RWPE2 (cell line): ENCODE measurements at regions not wholly inside any gene's neighbourhood (a gene's known extent, or its start where the extent isn't known, plus 50 kb on each side); places are given as distances from the start of the nearest gene placed in this dataset.

Experiments
- ATAC-seq: fragments of 200-7000 bp; cut with Tn5 transposase; 3 replicates; pipeline ENCODE4 v1.9.1; 2021; ENCODE audit warnings: low read depth
- DNase-seq: peaks from one replicate; pipeline ENCODE4 v3.0.0-alpha.2; 2020; ENCODE audit warnings: low spot score
- H3K27ac ChIP-seq: fragments of 450-650 bp; 2 replicates; pipeline ENCODE4 v1.5.1; 2017; ENCODE audit warnings: mild to moderate bottlenecking; ENCODE audit not compliant: poor library complexity, severe bottlenecking
- H3K27me3 ChIP-seq: fragments of 250-450 bp; sonication (Bioruptor Pico); 2 replicates; pipeline ENCODE4 v1.5.1; 2021; ENCODE audit warnings: mild to moderate bottlenecking, moderate library complexity; ENCODE audit not compliant: insufficient read depth, poor library complexity, severe bottlenecking
- H3K36me3 ChIP-seq: fragments of 250-450 bp; sonication (Bioruptor Pico); 2 replicates; pipeline ENCODE4 v1.5.1; 2020; ENCODE audit warnings: low read depth, mild to moderate bottlenecking, moderate library complexity
- H3K4me1 ChIP-seq: fragments of 250-450 bp; sonication (Bioruptor Pico); 2 replicates; pipeline ENCODE4 v1.5.1; 2021; ENCODE audit warnings: mild to moderate bottlenecking, moderate library complexity; ENCODE audit not compliant: insufficient read depth, poor library complexity, severe bottlenecking
- H3K4me3 ChIP-seq: fragments of 250-450 bp; sonication (Bioruptor Pico); 2 replicates; pipeline ENCODE4 v1.5.1; 2021; ENCODE audit warnings: mild to moderate bottlenecking, moderate library complexity; ENCODE audit not compliant: severe bottlenecking
- H3K9me3 ChIP-seq: fragments of 250-450 bp; sonication (Bioruptor Pico); 2 replicates; pipeline ENCODE4 v1.5.1; 2021; ENCODE audit warnings: mild to moderate bottlenecking, moderate library complexity; ENCODE audit not compliant: severe bottlenecking
- CTCF ChIP-seq: fragments of 450-650 bp; IDR thresholded peaks from one replicate; pipeline ENCODE4 v1.5.1; 2017; ENCODE audit warnings: mild to moderate bottlenecking, moderate library complexity; ENCODE audit not compliant: poor library complexity, severe bottlenecking

- Histone ChIP-seq H3K4me1 (no peaks in the 10 kb centered on the region), H3K27ac (no peak overlapping the region), H3K9me3 (no peaks in the 10 kb centered on the region), H3K4me3 (no peak overlapping the region), H3K27me3 (no peaks in the 10 kb centered on the region), H3K36me3 (no peaks in the 10 kb centered on the region)
- DNase-seq (no peak), ATAC-seq (no peak)
- TF ChIP-seq CTCF = no peak
Observed at GRCh38 chr2:15006667-15007066, 374.1 kb downstream of the LRATD1 start.

DNA sequence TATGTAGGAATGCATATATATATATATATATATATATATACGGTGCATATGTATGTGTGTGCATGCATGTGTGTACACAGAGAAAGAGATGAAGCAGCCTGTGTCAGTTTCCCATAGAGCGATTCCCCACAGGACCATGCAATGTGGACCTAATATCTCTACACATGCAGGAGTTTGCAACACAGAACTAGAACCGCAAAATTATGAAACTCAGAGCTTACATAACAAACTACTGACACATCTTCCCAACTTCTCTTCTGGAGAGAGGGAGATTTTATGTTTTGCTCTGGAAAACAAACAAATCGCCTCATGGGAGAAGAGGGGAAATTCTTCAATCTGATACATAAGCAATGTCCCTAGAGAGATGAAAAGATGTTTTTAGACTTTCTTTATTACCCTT is 377.2 kb downstream of the LRATD1 start:
- Histone ChIP-seq H3K4me1 (no peaks in the 10 kb centered on the region), H3K4me3 (no peak overlapping the region), H3K27me3 (no peaks in the 10 kb centered on the region), H3K27ac (no peak overlapping the region), H3K9me3 (no peaks in the 10 kb centered on the region), H3K36me3 (no peaks in the 10 kb centered on the region)
- no peak for ATAC-seq
- no peak for DNase-seq
- no peak for TF ChIP-seq CTCF

- ATAC-seq (no peak), DNase-seq (no peak)
- Histone ChIP-seq H3K4me1 (no peaks in the 10 kb centered on the region), H3K27ac (no peak overlapping the region), H3K4me3 (no peak overlapping the region), H3K36me3 (no peaks in the 10 kb centered on the region), H3K9me3 (no peaks in the 10 kb centered on the region), H3K27me3 (no peaks in the 10 kb centered on the region)
- no peak for TF ChIP-seq CTCF
Observed at GRCh38 chr2:15010346-15010745, 377.8 kb downstream of the LRATD1 start.

DNA sequence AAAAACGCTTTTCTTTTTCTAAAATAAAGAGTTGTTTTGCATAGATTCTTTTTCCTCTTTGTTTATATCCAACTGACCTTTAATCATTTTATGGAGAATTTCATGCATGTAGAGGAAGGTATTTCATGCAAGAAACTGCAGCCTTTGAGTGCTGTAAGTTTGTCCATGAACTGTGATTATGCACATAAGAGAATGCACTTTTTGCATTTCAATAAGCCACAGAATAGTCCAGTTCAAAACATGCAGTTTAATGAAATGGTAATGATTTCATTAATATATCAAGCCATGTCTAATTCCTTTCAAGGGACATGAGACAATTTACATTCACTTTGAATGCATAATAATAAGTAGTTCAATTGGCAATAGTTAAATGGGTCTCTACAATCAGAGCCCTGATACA is 386.3 kb downstream of the LRATD1 start:
- Histone ChIP-seq H3K36me3 (no peaks in the 10 kb centered on the region), H3K9me3 (no peaks in the 10 kb centered on the region), H3K27me3 (no peaks in the 10 kb centered on the region), H3K4me3 (no peak overlapping the region), H3K27ac (no peak overlapping the region), H3K4me1 (no peaks in the 10 kb centered on the region)
- DNase-seq (no peak), ATAC-seq (no peak)
- no peak for TF ChIP-seq CTCF

- TF ChIP-seq CTCF = no peak
- no peak for DNase-seq
- H3K27ac ChIP-seq = no peak overlapping the region
- ATAC-seq = no peak; the same call in 2 of the 3 replicates
- H3K4me3 ChIP-seq = no peak overlapping the region
- no peaks in the 10 kb centered on the region for H3K36me3 ChIP-seq
- no peaks in the 10 kb centered on the region for H3K9me3 ChIP-seq
- H3K4me1 ChIP-seq = no peaks in the 10 kb centered on the region
- no peaks in the 10 kb centered on the region for H3K27me3 ChIP-seq
Observed at GRCh38 chr2:15023221-15023620, 390.7 kb downstream of the LRATD1 start.
